ENCODE measurements at regions not wholly inside any gene's neighbourhood (a gene's known extent, or its start where the extent isn't known, plus 50 kb on each side); places are given as distances from the start of the nearest gene placed in this dataset.

DNA sequence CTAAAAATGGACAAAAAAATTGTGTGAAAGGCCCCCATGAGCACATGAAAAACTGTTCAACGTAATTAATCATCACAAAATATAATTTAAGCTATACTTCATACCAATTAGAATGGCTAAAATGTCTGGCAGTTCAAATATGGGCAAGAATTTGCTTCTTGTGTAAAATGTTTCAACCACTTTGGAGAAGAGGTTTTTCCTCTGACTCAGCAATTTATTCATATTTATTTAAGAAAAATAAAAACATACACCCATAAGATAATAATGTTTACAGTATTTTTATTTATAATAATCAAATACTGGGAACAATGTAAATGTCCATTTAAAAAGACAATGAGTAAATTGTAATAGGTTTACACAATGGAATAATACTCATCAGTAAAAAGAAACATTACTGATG lies 395.1 kb upstream of the KHDRBS2 start:
- H3K27me3 ChIP-seq (ENCODE audit: control insufficient read depth in 2 of 2, insufficient read depth in 2 of 2, low read length in 2 of 2), result no peaks in the 10 kb centered on the region
- ATAC-seq (no peak), DNase-seq (no peak)
- no peak overlapping the region for H3K27ac ChIP-seq (ENCODE audit: low read depth, low read length)
- H3K4me3 Mint-ChIP-seq, result no peak overlapping the region
- no peaks in the 10 kb centered on the region for H3K36me3 Mint-ChIP-seq
- no peaks in the 10 kb centered on the region for H3K4me1 ChIP-seq (ENCODE audit: control insufficient read depth in 2 of 2, insufficient read depth in 2 of 2, low read length in 2 of 2)
- ChIA-PET CTCF (no interaction called here), POLR2A (no interaction called here)
- intact Hi-C loops (cut with micrococcal nuclease), result no loop called here
- peaks cover 2 to 29% (median 10%) of the 10 kb centered on the region in 11 donors for H3K9me3 Mint-ChIP-seq
- no peak overlapping the region for H3K27ac Mint-ChIP-seq
- H3K36me3 ChIP-seq (ENCODE audit: control insufficient read depth in 2 of 3, insufficient read depth in 3 of 3, low read length in 3 of 3), result no peaks in the 10 kb centered on the region
- H3K27me3 Mint-ChIP-seq, result no peaks in the 10 kb centered on the region
- H3K4me1 Mint-ChIP-seq, result peaks cover 0 to 1% (median 0%) of the 10 kb centered on the region in 7 donors
- H3K4me3 ChIP-seq (ENCODE audit: low read length), result no peak overlapping the region
- H3K9me3 ChIP-seq (ENCODE audit: control insufficient read depth in 2 of 3, low read length in 3 of 3), result no peaks in the 10 kb centered on the region

DNA sequence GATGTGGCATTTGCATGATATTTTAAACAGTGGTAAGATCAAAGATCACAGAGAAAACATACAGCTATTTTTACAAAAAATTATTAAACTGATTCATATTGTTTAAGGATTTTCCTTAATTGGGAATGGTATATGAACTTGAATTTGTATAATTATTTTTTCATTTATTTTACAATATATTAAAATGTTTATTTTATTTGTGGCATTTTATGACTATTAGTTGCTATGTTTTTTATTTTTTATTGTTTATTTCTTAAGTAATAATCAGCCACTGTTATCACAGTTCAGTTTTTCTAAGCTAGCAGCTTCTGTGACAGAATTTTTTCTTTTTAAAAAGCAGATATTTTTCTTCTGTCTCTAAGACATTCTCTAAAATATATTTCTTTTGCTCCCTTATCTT lies 387.0 kb upstream of the KHDRBS2 start:
- no peaks in the 10 kb centered on the region for H3K36me3 Mint-ChIP-seq
- no peaks in the 10 kb centered on the region for H3K4me1 Mint-ChIP-seq
- no peak for DNase-seq
- no peak overlapping the region for H3K4me3 Mint-ChIP-seq
- H3K4me1 ChIP-seq (ENCODE audit: control insufficient read depth in 2 of 2, insufficient read depth in 2 of 2, low read length in 2 of 2), result no peaks in the 10 kb centered on the region
- no peaks in the 10 kb centered on the region for H3K27me3 Mint-ChIP-seq
- no peak overlapping the region for H3K4me3 ChIP-seq (ENCODE audit: low read length)
- H3K9me3 ChIP-seq (ENCODE audit: control insufficient read depth in 2 of 3, low read length in 3 of 3), result no peaks in the 10 kb centered on the region
- H3K27ac Mint-ChIP-seq, result no peak overlapping the region
- no peaks in the 10 kb centered on the region for H3K36me3 ChIP-seq (ENCODE audit: control insufficient read depth in 2 of 3, insufficient read depth in 3 of 3, low read length in 3 of 3)
- ATAC-seq, result no peak
- H3K27ac ChIP-seq (ENCODE audit: low read depth, low read length), result no peak overlapping the region
- CTCF ChIA-PET, result no interaction called here
- POLR2A ChIA-PET, result no interaction called here
- peaks cover 3 to 19% (median 6%) of the 10 kb centered on the region in 11 donors for H3K9me3 Mint-ChIP-seq
- intact Hi-C loops (cut with micrococcal nuclease), result no loop called here
- no peaks in the 10 kb centered on the region for H3K27me3 ChIP-seq (ENCODE audit: control insufficient read depth in 2 of 2, insufficient read depth in 2 of 2, low read length in 2 of 2)

DNA sequence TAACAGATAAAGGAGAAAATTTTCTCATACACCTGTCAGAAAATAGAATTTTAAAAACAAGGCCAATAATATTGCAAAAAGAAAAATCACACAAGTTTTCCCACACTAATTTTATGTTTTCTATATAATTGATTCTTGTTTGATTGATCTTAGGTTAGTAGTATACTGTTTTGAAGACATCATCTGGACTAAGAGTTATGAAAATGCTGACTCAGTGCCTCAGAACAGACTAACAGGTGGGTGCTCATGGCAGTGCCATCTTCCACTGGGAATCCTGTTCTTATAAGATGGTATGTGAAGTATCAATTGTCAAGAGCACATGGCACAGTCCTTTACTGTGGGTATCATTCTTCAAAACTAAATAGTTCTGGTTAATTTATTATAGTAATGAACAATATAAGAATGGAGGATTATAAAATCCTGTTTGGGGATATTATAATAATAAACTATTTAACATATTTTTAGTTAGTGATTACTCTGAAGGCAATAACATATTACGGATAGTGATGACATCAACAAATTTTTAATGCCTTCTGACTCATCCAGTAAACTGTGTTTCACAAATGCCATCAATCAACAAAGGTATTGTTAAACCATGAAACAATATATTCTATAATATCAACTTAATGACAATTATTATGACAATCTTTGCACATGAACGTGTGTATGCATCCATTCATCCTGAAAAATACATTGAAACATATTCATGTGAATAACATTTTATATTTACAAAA lies 384.6 kb upstream of the KHDRBS2 start:
- CTCF ChIA-PET, result no interaction called here
- Mint-ChIP-seq H3K27ac (no peak overlapping the region), H3K4me1 (no peaks in the 10 kb centered on the region), H3K4me3 (no peak overlapping the region), H3K36me3 (no peaks in the 10 kb centered on the region), H3K27me3 (no peaks in the 10 kb centered on the region), H3K9me3 (peaks cover 0 to 10% (median 3%) of the 10 kb centered on the region in 11 donors)
- DNase-seq (no peak), ATAC-seq (no peak)
- H3K27me3 ChIP-seq (ENCODE audit: control insufficient read depth in 2 of 2, insufficient read depth in 2 of 2, low read length in 2 of 2), result no peaks in the 10 kb centered on the region
- no peaks in the 10 kb centered on the region for H3K4me1 ChIP-seq (ENCODE audit: control insufficient read depth in 2 of 2, insufficient read depth in 2 of 2, low read length in 2 of 2)
- no peaks in the 10 kb centered on the region for H3K9me3 ChIP-seq (ENCODE audit: control insufficient read depth in 2 of 3, low read length in 3 of 3)
- POLR2A ChIA-PET, result no interaction called here
- no peaks in the 10 kb centered on the region for H3K36me3 ChIP-seq (ENCODE audit: control insufficient read depth in 2 of 3, insufficient read depth in 3 of 3, low read length in 3 of 3)
- H3K4me3 ChIP-seq (ENCODE audit: low read length), result no peak overlapping the region
- no peak overlapping the region for H3K27ac ChIP-seq (ENCODE audit: low read depth, low read length)
- intact Hi-C loops (cut with micrococcal nuclease), result no loop called here

DNA sequence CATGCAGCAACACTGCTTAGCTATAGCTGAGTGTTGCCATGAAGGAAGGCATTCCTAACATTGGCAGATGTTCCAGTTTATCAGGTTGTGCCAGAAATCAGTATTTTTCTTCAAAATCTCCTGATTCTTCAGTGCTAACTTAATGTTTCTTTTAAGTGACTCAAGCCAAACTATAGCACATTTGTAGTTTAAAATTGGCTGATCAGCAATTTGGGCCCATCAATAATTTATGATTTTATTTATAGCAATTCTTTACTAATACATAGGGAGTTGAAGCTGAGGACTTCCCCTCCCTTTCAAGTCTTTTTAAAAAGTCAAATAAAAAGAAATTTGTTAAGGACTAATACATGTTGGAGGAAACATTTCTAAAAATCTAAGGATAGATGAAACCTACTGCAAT lies 383.8 kb upstream of the KHDRBS2 start:
- no peaks in the 10 kb centered on the region for H3K4me1 ChIP-seq (ENCODE audit: control insufficient read depth in 2 of 2, insufficient read depth in 2 of 2, low read length in 2 of 2)
- no peaks in the 10 kb centered on the region for H3K36me3 ChIP-seq (ENCODE audit: control insufficient read depth in 2 of 3, insufficient read depth in 3 of 3, low read length in 3 of 3)
- intact Hi-C loops (cut with micrococcal nuclease), result no loop called here
- Mint-ChIP-seq H3K4me1 (no peaks in the 10 kb centered on the region), H3K27ac (no peak overlapping the region), H3K9me3 (peaks cover 0 to 7% (median 2%) of the 10 kb centered on the region in 11 donors), H3K4me3 (no peak overlapping the region), H3K36me3 (no peaks in the 10 kb centered on the region), H3K27me3 (no peaks in the 10 kb centered on the region)
- ChIA-PET CTCF (no interaction called here), POLR2A (no interaction called here)
- H3K27ac ChIP-seq (ENCODE audit: low read depth, low read length), result no peak overlapping the region
- H3K9me3 ChIP-seq (ENCODE audit: control insufficient read depth in 2 of 3, low read length in 3 of 3), result no peaks in the 10 kb centered on the region
- no peak overlapping the region for H3K4me3 ChIP-seq (ENCODE audit: low read length)
- no peak for ATAC-seq
- no peak for DNase-seq
- H3K27me3 ChIP-seq (ENCODE audit: control insufficient read depth in 2 of 2, insufficient read depth in 2 of 2, low read length in 2 of 2), result no peaks in the 10 kb centered on the region

DNA sequence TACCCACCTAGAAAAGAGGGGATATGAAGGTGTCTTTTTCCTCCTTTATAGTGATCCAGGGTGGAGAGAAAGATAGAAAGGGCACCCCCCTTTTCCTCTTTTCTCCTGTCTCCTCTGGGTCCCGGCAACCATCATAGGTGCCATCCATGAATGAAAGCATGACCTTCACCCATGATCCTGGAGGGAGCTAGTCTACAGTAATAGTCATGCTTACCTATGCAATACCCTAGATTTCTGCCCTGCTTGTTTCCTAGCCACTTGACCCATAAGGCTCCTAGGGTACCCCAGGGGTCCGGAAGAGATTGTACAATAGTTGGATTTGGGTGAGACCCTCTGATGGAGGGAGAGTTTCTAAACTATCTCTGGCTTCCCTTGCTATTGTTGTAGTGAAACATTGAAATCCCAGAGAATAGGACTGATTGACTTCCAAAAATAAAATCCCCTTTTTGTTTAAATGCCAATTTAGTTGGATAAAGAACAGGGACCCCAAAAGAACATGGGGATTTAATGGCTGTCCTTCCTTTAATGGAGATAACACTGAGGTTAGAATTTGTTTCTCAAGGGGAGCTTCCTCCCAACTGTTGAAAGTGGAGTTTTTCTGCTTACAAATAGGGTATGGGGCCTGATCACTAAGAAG lies 366.8 kb upstream of the KHDRBS2 start:
- no peaks in the 10 kb centered on the region for H3K4me1 Mint-ChIP-seq
- no peak for DNase-seq

DNA sequence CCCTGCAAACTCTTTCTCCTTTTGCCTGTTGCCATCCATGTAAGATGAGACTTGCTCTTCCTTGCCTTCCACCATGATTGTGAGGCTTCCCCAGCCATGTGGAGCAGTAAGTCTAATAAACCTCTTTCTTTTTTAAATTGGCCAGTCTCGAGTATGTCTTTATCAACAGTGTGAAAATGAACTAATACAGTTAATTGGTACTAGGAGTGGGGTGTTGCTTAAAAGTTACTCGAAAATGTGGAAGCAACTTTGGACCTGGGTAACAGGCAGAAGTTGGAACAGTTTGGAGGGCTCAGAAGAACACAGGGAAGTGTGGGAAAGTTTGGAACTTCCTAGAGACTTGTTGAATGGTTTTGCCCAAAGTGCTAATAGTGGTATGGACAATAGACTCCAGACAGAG lies 359.2 kb upstream of the KHDRBS2 start:
- intact Hi-C loops (cut with micrococcal nuclease), result no loop called here
- H3K36me3 Mint-ChIP-seq, result peaks cover 0 to 8% (median 0%) of the 10 kb centered on the region in 5 donors

More for the DNA sequence above, 366.8 kb upstream of the KHDRBS2 start:
- Histone ChIP-seq H3K27me3 (ENCODE audit: control insufficient read depth in 2 of 2, insufficient read depth in 2 of 2, low read length in 2 of 2) (no peaks in the 10 kb centered on the region), H3K9me3 (ENCODE audit: control insufficient read depth in 2 of 3, low read length in 3 of 3) (peaks cover 0 to 27% (median 8%) of the 10 kb centered on the region in 3 experiments), H3K4me1 (ENCODE audit: control insufficient read depth in 2 of 2, insufficient read depth in 2 of 2, low read length in 2 of 2) (no peaks in the 10 kb centered on the region), H3K27ac (ENCODE audit: low read depth, low read length) (no peak overlapping the region), H3K4me3 (ENCODE audit: low read length) (no peak overlapping the region), H3K36me3 (ENCODE audit: control insufficient read depth in 2 of 3, insufficient read depth in 3 of 3, low read length in 3 of 3) (no peaks in the 10 kb centered on the region)
- Mint-ChIP-seq H3K27ac (no peak overlapping the region), H3K27me3 (no peaks in the 10 kb centered on the region), H3K9me3 (peaks cover 15 to 56% (median 24%) of the 10 kb centered on the region in 11 donors), H3K36me3 (peaks cover 0 to 13% (median 0%) of the 10 kb centered on the region in 5 donors), H3K4me3 (no peak overlapping the region)
- CTCF ChIA-PET, result no interaction called here
- POLR2A ChIA-PET, result no interaction called here
- ATAC-seq, result no peak
- intact Hi-C loops (cut with micrococcal nuclease), result no loop called here

DNA sequence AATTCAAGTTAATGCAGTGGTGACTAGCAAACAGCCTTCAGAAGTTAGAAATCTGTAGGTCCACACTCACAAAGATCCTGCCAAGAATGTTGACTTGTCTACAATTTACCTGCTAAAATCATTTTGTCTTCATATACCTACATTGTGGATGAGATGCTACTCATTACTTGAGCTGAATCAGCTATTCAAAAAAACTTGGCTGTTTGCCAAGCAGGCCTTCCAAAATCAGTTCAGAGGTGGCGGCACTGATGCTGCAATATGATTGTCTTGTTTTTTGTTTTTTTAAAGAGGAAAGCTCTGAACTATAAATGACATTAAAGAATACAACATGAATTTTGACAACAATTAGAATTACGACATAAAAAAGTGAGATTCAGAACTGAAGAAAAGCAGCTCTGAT lies 354.7 kb upstream of the KHDRBS2 start:
- no peaks in the 10 kb centered on the region for H3K36me3 ChIP-seq (ENCODE audit: control insufficient read depth in 2 of 3, insufficient read depth in 3 of 3, low read length in 3 of 3)
- Mint-ChIP-seq H3K27me3 (no peaks in the 10 kb centered on the region), H3K27ac (no peak overlapping the region), H3K4me1 (no peaks in the 10 kb centered on the region), H3K36me3 (peaks cover 0 to 5% (median 0%) of the 10 kb centered on the region in 5 donors), H3K4me3 (no peak overlapping the region), H3K9me3 (peaks cover 8 to 44% (median 23%) of the 10 kb centered on the region in 11 donors)
- no peak for DNase-seq
- peaks cover 0 to 12% (median 0%) of the 10 kb centered on the region in 3 experiments for H3K9me3 ChIP-seq (ENCODE audit: control insufficient read depth in 2 of 3, low read length in 3 of 3)
- no peaks in the 10 kb centered on the region for H3K4me1 ChIP-seq (ENCODE audit: control insufficient read depth in 2 of 2, insufficient read depth in 2 of 2, low read length in 2 of 2)
- ATAC-seq, result no peak
- no peaks in the 10 kb centered on the region for H3K27me3 ChIP-seq (ENCODE audit: control insufficient read depth in 2 of 2, insufficient read depth in 2 of 2, low read length in 2 of 2)
- CTCF ChIA-PET, result interaction anchor here (0.7 kb wide), 1 partner anchor 31 kb away, joined by 4 read pairs; no protein-coding TSS in a partner anchor
- H3K27ac ChIP-seq (ENCODE audit: low read depth, low read length), result no peak overlapping the region
- H3K4me3 ChIP-seq (ENCODE audit: low read length), result no peak overlapping the region
- intact Hi-C loops (cut with micrococcal nuclease), result no loop called here
- POLR2A ChIA-PET, result no interaction called here

More for the DNA sequence above, 359.2 kb upstream of the KHDRBS2 start:
- DNase-seq (no peak), ATAC-seq (no peak)
- Mint-ChIP-seq H3K9me3 (peaks cover 14 to 68% (median 31%) of the 10 kb centered on the region in 11 donors), H3K27ac (no peak overlapping the region), H3K4me1 (no peaks in the 10 kb centered on the region), H3K4me3 (no peak overlapping the region), H3K27me3 (no peaks in the 10 kb centered on the region)
- Histone ChIP-seq H3K4me3 (ENCODE audit: low read length) (no peak overlapping the region), H3K27me3 (ENCODE audit: control insufficient read depth in 2 of 2, insufficient read depth in 2 of 2, low read length in 2 of 2) (no peaks in the 10 kb centered on the region), H3K36me3 (ENCODE audit: control insufficient read depth in 2 of 3, insufficient read depth in 3 of 3, low read length in 3 of 3) (no peaks in the 10 kb centered on the region), H3K9me3 (ENCODE audit: control insufficient read depth in 2 of 3, low read length in 3 of 3) (peaks cover 0 to 12% (median 0%) of the 10 kb centered on the region in 3 experiments), H3K4me1 (ENCODE audit: control insufficient read depth in 2 of 2, insufficient read depth in 2 of 2, low read length in 2 of 2) (no peaks in the 10 kb centered on the region), H3K27ac (ENCODE audit: low read depth, low read length) (no peak overlapping the region)
- CTCF ChIA-PET, result no interaction called here
- POLR2A ChIA-PET, result no interaction called here

Measured in naive thymus-derived CD4-positive, alpha-beta T cell (primary cell).